HUES64 (cell line): ENCODE measurements at regions not wholly inside any gene's neighbourhood (a gene's known extent, or its start where the extent isn't known, plus 50 kb on each side); places are given as distances from the start of the nearest gene placed in this dataset.

Source experiments
- H3K27ac ChIP-seq: 2 replicates; pipeline ENCODE4 v1.7.0; 2013; ENCODE audit warnings: low read depth, low read length, inconsistent platforms
- H3K27me3 ChIP-seq: 2 replicates; pipeline ENCODE4 v1.6.1; 2013; ENCODE audit warnings: mild to moderate bottlenecking, low read length; ENCODE audit not compliant: insufficient read depth
- H3K36me3 ChIP-seq: 2 replicates; pipeline ENCODE4 v1.6.1; 2013; ENCODE audit warnings: mild to moderate bottlenecking, low read length; ENCODE audit not compliant: insufficient read depth
- H3K4me1 ChIP-seq: 2 replicates; pipeline ENCODE4 v1.6.1; 2013; ENCODE audit warnings: mild to moderate bottlenecking, low read length, moderate library complexity; ENCODE audit not compliant: insufficient read depth
- H3K4me3 ChIP-seq: 2 replicates; pipeline ENCODE4 v1.5.1; 2013; ENCODE audit warnings: mild to moderate bottlenecking, low read length, moderate library complexity
- H3K9ac ChIP-seq: 2 replicates; pipeline ENCODE4 v1.6.1; 2013; ENCODE audit warnings: mild to moderate bottlenecking, low read depth, low read length
- H3K9me3 ChIP-seq: 2 replicates; pipeline ENCODE4 v1.6.1; 2013; ENCODE audit warnings: low read depth, low read length; ENCODE audit not compliant: insufficient read depth
- WGBS: fragments of 150-250, 120-280 bp; methylation state at CpG from one replicate; pipeline ENCODE4 v1.1.7; 2013; ENCODE audit warnings: missing lambda C conversion rate; 5-methylcytosine and 5-hydroxymethylcytosine counted together

DNA sequence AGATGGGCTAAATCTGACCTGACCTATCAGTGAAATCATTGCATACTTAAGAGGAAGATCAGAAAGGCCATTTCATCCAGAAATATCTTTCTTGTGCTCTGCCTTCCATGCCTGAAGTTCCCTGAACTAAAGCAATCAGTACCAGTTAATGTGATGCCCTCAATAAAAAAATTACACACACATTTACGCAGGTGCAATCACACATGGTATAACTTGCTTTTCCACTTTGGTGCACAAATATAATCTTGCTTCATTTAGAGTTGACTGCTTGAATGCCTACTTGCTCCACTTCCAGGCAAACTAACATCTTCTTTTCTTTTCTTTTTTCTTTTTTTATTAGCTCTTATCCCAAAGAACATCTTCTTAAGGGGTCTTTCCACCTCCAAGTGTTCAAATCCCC is 58.3 kb upstream of the KIF5B start:
- no peak overlapping the region for H3K27ac ChIP-seq
- WGBS, result 0% methylated on average over 1 of the region's 1 CpG
- no peaks in the 10 kb centered on the region for H3K36me3 ChIP-seq
- H3K9me3 ChIP-seq, result no peaks in the 10 kb centered on the region
- H3K4me3 ChIP-seq, result no peak overlapping the region
- no peaks in the 10 kb centered on the region for H3K27me3 ChIP-seq
- H3K4me1 ChIP-seq, result no peaks in the 10 kb centered on the region
- H3K9ac ChIP-seq, result no peak overlapping the region

DNA sequence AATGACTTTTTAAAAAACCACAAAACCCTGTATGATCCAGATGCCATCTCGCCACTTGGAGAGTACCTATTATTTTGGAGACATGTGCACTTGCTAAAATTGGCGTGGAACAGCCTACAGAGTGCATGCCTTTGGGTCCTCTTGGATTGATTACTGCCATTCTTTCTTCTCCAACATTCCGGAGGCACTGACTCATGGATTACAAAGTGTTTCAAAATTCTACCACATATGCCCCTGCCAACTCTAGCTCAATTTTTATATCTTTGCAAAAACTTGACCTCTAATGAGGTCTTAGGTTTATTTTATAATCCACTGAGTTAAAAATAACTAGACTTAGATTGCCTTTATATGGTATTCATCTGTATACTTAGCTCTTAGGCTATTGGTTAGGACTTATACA is 55.8 kb upstream of the KIF5B start:
- no peaks in the 10 kb centered on the region for H3K9me3 ChIP-seq
- H3K4me1 ChIP-seq, result no peaks in the 10 kb centered on the region
- H3K27ac ChIP-seq, result no peak overlapping the region
- no peak overlapping the region for H3K4me3 ChIP-seq
- H3K27me3 ChIP-seq, result no peaks in the 10 kb centered on the region
- no peaks in the 10 kb centered on the region for H3K36me3 ChIP-seq
- no peak overlapping the region for H3K9ac ChIP-seq
- 89% methylated on average over 3 of the region's 3 CpGs for WGBS

- H3K36me3 ChIP-seq, result no peaks in the 10 kb centered on the region
- no peaks in the 10 kb centered on the region for H3K27me3 ChIP-seq
- H3K9ac ChIP-seq, result no peak overlapping the region
- H3K4me3 ChIP-seq, result no peak overlapping the region
- no peaks in the 10 kb centered on the region for H3K9me3 ChIP-seq
- no peak overlapping the region for H3K27ac ChIP-seq
- no peaks in the 10 kb centered on the region for H3K4me1 ChIP-seq
- WGBS, result 98% methylated on average over 3 of the region's 3 CpGs
These were observed 55.4 kb upstream of the KIF5B start for GRCh38 chr10:32111585-32111984.

DNA sequence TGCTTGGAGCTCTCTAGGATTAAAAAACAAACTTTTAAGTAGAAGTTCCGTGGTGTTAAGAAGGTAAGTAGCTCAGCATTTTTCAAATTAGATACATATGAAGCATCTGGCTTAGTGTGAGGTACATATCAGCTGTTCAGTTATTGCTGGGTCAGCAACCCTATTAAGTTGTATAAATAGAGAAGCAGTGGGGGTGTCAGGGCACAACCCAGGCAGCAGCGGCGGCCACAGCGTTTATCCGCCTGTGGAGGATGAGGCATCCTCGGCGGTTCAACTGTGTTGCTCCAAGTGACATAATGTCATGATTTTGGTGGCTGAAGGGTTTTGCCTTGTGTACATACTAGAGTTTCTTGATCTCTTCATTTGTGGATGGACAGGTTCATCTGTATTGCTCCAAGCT is 54.6 kb upstream of the KIF5B start:
- Histone ChIP-seq H3K9ac (no peak overlapping the region), H3K4me1 (no peaks in the 10 kb centered on the region), H3K27ac (no peak overlapping the region), H3K9me3 (no peaks in the 10 kb centered on the region), H3K27me3 (no peaks in the 10 kb centered on the region), H3K4me3 (no peak overlapping the region), H3K36me3 (no peaks in the 10 kb centered on the region)
- WGBS, result 94% methylated on average over 7 of the region's 7 CpGs

- Histone ChIP-seq H3K27me3 (no peaks in the 10 kb centered on the region), H3K4me1 (no peaks in the 10 kb centered on the region), H3K9me3 (no peaks in the 10 kb centered on the region), H3K36me3 (no peaks in the 10 kb centered on the region), H3K4me3 (no peak overlapping the region), H3K27ac (no peak overlapping the region), H3K9ac (no peak overlapping the region)
- WGBS, result 88% methylated on average over 24 of the region's 24 CpGs
These were observed 53.4 kb upstream of the KIF5B start for GRCh38 chr10:32109603-32110002.
